Breast epithelium (tissue), 4 donors: ENCODE measurements at regions not wholly inside any gene's neighbourhood (a gene's known extent, or its start where the extent isn't known, plus 50 kb on each side); places are given as distances from the start of the nearest gene placed in this dataset.
A peak's percentile ranks its signal among the peaks of the same experiment; 100 is the strongest.

Source experiments
- DNase-seq, 2 donors: peaks; one replicate each; pipeline ENCODE4 v3.0.0-alpha.2; 2019; ENCODE audit warnings: low spot score in 2 of 2
- H3K27ac ChIP-seq, 2 donors: fragments of 200-600 bp; sonication (generic) in 1 of 2; one replicate each; pipeline ENCODE4 v1.5.1; 2016 to 2019; ENCODE audit warnings: mild to moderate bottlenecking in 1 of 2
- H3K27me3 ChIP-seq, 2 donors: fragments of 200-600 bp; sonication (generic) in 1 of 2; one replicate each; pipeline versions ENCODE4 v1.5.1 to v1.6.0; 2017 to 2019; ENCODE audit warnings: control low read depth in 1 of 2, mild to moderate bottlenecking in 1 of 2
- H3K36me3 ChIP-seq: fragments of 200-600 bp; one replicate; pipeline ENCODE4 v1.5.1; 2019
- H3K4me1 ChIP-seq, 2 donors: fragments of 200-600 bp; sonication (generic); one replicate each; pipeline ENCODE4 v1.5.1; 2016 to 2019; ENCODE audit warnings: control low read depth in 1 of 2
- H3K4me3 ChIP-seq, 3 donors: fragments of 200-600 bp; sonication (generic); 1 replicate in 2 of 3; 2 replicates in 1 of 3; pipeline ENCODE4 v1.5.1; 2016 to 2019; ENCODE audit warnings: mild to moderate bottlenecking in 3 of 3, moderate library complexity in 2 of 3
- H3K9me3 ChIP-seq, 2 donors: fragments of 200-600 bp; sonication (generic) in 1 of 2; one replicate each; pipeline ENCODE4 v1.5.1; 2016 to 2019; ENCODE audit warnings: control low read depth in 1 of 2
- CTCF ChIP-seq, 3 donors: fragments of 450-650 bp; IDR thresholded peaks; one replicate each; pipeline ENCODE4 v1.5.1; 2016 to 2017; ENCODE audit warnings: antibody characterized with exemption in 3 of 3, mild to moderate bottlenecking in 3 of 3, moderate library complexity in 3 of 3
- POLR2A ChIP-seq: fragments of 450-650 bp; IDR thresholded peaks from one replicate; pipeline ENCODE4 v1.6.1; 2016; ENCODE audit warnings: antibody characterized with exemption, mild to moderate bottlenecking, moderate library complexity
- POLR2AphosphoS5 ChIP-seq, 3 donors: sonication (generic); formaldehyde crosslinking; IDR thresholded peaks; one replicate each; pipeline ENCODE4 v1.6.1; 2017; ENCODE audit warnings: antibody characterized with exemption in 3 of 3
- intact Hi-C: fragments of 100-400 bp; cut with DNase I; formaldehyde crosslinking; loops from one replicate; pipeline ENCODE4 v1.15.1; 2023; ENCODE audit warnings: low total_unique reads

- Histone ChIP-seq H3K9me3 (peaks cover 8 to 20% of the 10 kb centered on the region in 2 donors), H3K27me3 (no peaks in the 10 kb centered on the region), H3K4me3 (no peak overlapping the region), H3K27ac (no peak overlapping the region), H3K36me3 (no peaks in the 10 kb centered on the region), H3K4me1 (no peaks in the 10 kb centered on the region)
- intact Hi-C loops, result no loop called here
- TF ChIP-seq POLR2A (no peak), POLR2AphosphoS5 (IDR thresholded peaks at IDR 0.05) (no peak), CTCF (IDR thresholded peaks at IDR 0.05) (no peak)
- no peak for DNase-seq
Measured at GRCh38 chr2:120853306-120854013, 117.8 kb downstream of the GLI2 start.

- no peaks in the 10 kb centered on the region for H3K36me3 ChIP-seq
- H3K4me3 ChIP-seq, result no peak overlapping the region
- no peaks in the 10 kb centered on the region for H3K4me1 ChIP-seq
- H3K27me3 ChIP-seq, result no peaks in the 10 kb centered on the region
- TF ChIP-seq CTCF (IDR thresholded peaks at IDR 0.05) (no peak), POLR2A (no peak)
- intact Hi-C loops, result no loop called here
- H3K9me3 ChIP-seq, result peaks cover 5 to 13% of the 10 kb centered on the region in 2 donors
- H3K27ac ChIP-seq, result no peak overlapping the region
- DNase-seq, result no peak
Measured at GRCh38 chr2:120854014-120854620, 118.4 kb downstream of the GLI2 start.

GRCh38 chr2:120854766-120855530 is 119.3 kb downstream of the GLI2 start:
- Histone ChIP-seq H3K4me3 (no peak overlapping the region), H3K27me3 (no peaks in the 10 kb centered on the region), H3K36me3 (no peaks in the 10 kb centered on the region), H3K27ac (no peak overlapping the region), H3K4me1 (no peaks in the 10 kb centered on the region), H3K9me3 (peaks cover 0 to 5% of the 10 kb centered on the region in 2 donors)
- TF ChIP-seq CTCF (IDR thresholded peaks at IDR 0.05), result no peak
- no peak for TF ChIP-seq POLR2AphosphoS5 (IDR thresholded peaks at IDR 0.05)
- no peak for TF ChIP-seq POLR2A
- no peak for DNase-seq
- intact Hi-C loops, result no loop called here

GRCh38 chr2:120855855-120856405 is 120.3 kb downstream of the GLI2 start:
- Histone ChIP-seq H3K36me3 (no peaks in the 10 kb centered on the region), H3K27ac (no peak overlapping the region), H3K4me1 (no peaks in the 10 kb centered on the region), H3K27me3 (no peaks in the 10 kb centered on the region), H3K4me3 (no peak overlapping the region), H3K9me3 (no peaks in the 10 kb centered on the region)
- TF ChIP-seq POLR2A, result no peak
- TF ChIP-seq POLR2AphosphoS5 (IDR thresholded peaks at IDR 0.05), result no peak
- no peak for TF ChIP-seq CTCF (IDR thresholded peaks at IDR 0.05)
- no peak for DNase-seq
- intact Hi-C loops, result no loop called here

GRCh38 chr2:120856421-120856862 is 120.8 kb downstream of the GLI2 start:
- Histone ChIP-seq H3K27me3 (no peaks in the 10 kb centered on the region), H3K36me3 (no peaks in the 10 kb centered on the region), H3K27ac (peak overlapping the region in 1 of 2 donors; percentile 43), H3K9me3 (no peaks in the 10 kb centered on the region), H3K4me3 (no peak overlapping the region), H3K4me1 (no peaks in the 10 kb centered on the region)
- intact Hi-C loops, result no loop called here
- no peak for DNase-seq
- TF ChIP-seq POLR2A (no peak), CTCF (IDR thresholded peaks at IDR 0.05) (peak in 2 of 3 donors; percentile 18 to 31), POLR2AphosphoS5 (IDR thresholded peaks at IDR 0.05) (no peak)
